Stimulated activated CD8-positive, alpha-beta memory T cell treated with anti-CD3 and anti-CD28 coated beads, Interleukin-12 subunit alpha, Interleukin-12 subunit beta, amount 100 ng/mL, for 4 hours (primary cell): ENCODE measurements at regions not wholly inside any gene's neighbourhood (a gene's known extent, or its start where the extent isn't known, plus 50 kb on each side); places are given as distances from the start of the nearest gene placed in this dataset.

Experiments used
- DNase-seq: peaks from one replicate; pipeline ENCODE4 v3.0.0-alpha.2; 2020; ENCODE audit warnings: low read depth

DNA sequence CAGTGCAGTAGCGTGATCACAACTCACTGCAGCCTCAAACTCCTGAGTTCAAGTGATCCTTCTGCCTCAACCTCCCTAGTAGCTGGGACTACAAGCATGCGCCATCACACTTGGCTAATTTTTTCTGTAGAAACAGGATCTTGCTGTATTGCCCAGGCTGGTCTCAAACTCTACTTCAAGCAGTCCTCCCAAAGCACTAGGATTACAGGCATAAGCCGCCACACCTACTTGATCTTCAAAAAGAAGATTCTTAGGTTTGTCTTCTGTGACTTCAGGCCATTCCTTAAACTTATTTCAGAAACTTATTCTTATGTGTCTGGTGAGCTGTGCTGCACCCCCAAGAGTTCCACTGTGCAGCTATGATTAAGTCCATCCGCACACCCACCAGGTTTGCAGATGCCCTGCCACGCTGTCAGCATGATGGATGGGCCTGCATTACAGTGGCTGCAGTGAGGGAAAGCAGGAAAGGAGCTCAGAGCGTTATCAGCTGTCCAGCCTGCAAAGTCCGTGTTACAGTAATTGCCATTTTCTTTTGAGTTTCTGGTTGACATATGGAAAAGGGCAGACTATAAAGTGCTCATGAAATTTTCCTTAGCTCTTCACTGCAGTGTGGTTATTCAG is 146.6 kb downstream of the AASDH start:
- no peak for DNase-seq

DNA sequence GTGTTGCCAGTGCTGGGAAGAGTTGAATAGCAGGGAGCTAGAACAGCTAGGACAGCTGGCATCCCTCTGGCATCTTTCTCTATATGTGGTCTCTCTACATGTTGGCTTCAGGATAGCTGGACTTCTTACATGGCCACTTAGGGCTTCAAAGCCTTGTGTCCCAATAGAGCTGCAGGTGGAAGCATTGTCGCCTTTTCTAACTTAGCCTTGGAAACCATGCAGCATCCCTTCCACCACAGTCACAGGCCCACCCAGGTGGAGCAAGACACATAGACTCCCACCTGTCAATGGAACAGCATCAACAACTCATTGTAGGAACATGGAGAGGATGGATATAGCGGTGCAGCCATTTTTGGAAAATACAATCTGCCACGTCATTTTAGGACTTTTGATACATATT is 149.0 kb downstream of the AASDH start:
- no peak for DNase-seq

DNA sequence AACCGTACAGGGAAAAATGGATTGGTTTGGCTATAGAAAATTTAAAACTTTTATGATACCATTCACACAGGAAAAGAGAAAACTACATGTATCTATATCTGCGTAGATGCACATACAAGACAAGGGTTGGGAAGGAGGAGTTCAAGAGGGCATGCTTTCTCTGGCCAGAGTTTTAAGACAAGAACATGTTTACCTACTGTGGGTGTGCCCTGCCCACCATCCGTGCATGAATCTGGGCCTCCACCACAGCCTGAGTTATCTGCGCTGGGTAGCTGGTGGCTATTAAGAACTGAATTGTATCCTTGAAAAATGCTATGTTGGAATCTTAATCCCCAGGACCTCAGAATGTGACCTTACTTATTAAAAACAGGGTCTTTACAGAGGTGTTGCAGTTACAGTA is 151.6 kb downstream of the AASDH start:
- DNase-seq = no peak

DNA sequence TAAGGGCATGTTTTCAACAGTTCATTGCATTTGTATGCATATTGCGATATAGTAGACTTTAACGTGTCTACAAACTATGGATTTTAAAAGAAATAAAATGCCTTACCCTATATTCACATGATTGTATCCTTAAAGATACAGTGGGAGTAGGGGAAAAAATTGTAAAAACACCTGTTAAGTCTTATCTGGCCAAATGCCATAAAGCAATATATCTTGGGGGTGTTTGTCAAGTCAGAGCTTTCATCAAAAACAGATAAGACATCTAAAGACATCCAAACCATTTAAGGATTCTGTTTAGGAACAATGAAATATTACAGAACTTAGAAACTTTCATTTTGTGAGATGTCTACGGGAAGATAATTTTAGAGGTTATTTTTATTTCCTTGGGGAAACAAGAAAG is 152.3 kb downstream of the AASDH start:
- DNase-seq = no peak

DNA sequence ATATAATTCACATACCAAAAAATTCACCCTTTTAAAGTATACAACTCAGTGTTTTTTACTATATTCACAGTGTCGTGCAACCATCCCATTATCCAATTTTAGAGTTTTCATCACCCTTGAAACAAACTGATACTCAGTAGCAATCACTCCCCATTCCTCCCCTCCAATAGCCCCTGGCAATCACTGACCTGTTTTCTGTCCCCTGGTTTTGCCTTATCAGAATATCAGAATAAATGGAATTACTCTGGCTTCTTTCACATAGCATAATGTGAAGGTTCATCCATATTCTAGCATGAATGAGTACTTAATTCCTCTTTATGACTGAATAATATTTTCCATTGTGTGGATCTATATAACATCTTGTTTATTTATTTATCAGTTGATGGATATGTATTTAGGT is 153.2 kb downstream of the AASDH start:
- no peak for DNase-seq

DNA sequence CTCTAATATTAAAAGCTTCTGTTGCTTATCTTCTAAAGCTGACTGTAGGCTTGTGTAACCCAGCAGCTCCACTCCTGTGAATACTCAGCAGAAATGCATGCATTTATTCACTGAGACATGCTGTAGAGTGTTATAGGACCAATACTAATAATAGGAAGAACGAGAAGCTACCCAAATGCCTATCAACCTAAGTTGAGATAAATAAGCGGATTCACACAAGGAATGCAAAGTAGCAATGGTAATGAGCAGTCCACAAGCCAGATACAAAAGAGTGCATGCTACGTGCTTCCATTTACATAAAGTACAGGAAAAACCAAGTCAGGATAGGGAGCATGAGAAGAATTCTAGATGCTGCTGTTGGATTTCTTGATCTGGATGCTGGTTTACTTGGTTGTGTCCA is 155.9 kb downstream of the AASDH start:
- no peak for DNase-seq

DNA sequence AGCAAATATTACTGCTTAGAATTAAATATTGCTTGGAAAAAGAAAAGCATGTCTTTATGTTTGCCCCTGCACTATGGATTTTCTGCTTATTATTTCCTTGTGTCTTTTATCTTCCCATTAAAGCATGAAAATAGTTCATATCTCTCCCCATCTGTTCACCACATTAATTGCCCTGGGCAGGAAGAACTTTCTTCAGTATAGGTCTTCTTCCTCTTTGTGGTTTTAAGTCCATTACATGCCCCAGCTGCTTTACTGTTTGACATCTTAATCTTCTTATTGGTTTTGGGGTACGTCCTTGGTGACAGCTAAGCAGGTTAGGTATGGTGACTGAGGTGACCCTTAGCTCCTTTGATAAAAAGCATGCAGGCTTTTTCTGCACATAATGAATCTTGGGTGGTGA is 157.3 kb downstream of the AASDH start:
- no peak for DNase-seq

DNA sequence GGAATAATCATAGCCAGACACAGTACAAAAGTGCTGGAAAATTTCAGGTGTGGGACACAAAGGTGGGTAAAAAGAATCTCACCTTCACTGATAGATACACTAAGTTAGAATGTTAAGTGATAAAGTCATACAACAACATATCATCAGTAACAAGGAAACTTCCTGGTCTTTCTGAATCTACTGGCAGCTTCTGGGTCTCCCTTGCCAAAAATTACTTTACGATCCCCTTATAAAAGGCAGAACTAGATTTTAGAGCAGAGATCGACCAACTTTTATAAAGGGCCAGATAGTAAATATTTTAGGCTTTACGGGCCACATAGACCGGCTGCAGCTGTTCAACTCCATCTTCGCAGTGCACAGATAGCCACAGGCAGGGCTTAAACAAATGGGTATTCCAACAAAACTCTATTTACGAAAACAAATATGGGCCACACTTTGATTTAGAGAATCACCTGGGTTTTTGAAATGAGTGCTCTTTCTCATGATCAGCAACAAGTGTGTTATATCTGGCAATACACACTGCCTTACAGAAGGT is 159.9 kb downstream of the AASDH start:
- no peak for DNase-seq

DNA sequence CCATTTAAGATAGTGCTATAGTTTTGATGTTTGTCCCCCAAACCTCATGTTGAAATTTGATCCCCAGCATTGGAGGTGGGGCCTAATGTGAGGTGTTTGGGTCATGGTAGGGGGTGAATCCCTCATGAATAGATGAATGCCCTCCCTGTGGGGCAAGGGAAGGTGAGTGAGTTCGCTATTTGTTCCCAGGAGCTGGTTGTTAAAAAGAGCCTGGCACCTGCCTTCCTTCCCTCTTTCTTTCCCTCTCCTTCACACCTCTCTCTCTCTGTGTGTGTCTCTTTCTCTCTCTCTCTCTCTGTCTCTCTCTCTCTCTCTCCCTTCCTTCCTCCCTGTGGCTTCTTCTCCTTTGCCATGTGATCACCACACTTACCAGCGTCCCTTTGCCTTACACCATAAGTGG is 160.7 kb downstream of the AASDH start:
- no peak for DNase-seq

DNA sequence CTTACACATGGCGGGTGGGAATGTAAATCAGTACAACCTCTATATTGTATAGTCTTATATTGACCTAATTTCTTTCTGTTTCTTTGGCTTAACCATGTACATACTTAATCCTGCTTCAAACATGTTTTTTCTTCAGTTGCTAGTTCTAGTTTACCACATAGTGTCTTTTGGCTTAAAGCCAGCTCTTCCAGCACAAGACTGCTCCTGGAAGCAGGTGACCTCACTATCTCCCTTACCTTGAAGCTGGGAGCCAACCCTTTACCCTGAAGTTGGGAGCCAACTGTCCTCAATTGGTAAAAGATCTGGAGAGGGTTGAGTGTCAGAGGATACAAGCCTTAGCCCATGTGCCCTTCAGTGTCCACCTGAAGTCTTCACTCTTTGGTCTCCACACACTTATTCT is 162.7 kb downstream of the AASDH start:
- DNase-seq = no peak

DNA sequence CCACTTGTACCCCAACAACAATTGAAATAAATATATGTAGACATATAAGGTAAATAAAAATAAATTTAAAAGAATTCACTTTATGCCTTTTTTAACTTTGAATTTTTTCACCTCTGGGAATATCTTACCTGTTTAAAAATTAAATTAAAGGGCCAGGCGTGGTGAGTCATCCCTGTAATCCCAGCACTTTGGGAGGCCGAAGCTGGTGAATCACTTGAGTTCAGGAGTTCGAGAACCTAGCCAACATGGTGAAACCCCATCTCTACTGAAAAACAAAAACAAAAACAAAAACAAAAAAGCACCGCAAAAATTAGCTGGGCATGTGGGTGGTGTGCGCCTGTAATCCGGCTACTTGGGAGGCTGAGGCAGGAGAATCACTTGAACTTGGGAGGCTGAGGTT is 164.8 kb downstream of the AASDH start:
- no peak for DNase-seq

DNA sequence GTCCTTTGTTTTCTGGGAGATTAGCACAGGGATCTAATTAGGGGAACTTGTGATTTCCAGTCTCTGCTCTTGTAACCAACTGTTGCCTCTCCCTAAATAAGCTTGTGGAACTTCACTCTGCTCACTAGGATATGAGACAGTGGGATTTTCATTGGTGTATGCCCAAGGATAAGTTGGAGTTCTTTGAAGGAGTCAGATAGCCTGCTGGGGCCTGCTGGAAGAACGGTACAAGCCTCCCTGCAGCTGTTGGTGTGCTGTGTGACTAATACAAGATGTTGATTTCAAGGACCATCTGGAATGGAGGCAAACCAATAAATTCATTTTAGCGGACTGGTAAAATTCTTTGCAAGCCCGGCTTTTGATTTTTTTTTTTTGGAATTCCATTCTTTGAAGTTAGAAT is 167.0 kb downstream of the AASDH start:
- no peak for DNase-seq

DNA sequence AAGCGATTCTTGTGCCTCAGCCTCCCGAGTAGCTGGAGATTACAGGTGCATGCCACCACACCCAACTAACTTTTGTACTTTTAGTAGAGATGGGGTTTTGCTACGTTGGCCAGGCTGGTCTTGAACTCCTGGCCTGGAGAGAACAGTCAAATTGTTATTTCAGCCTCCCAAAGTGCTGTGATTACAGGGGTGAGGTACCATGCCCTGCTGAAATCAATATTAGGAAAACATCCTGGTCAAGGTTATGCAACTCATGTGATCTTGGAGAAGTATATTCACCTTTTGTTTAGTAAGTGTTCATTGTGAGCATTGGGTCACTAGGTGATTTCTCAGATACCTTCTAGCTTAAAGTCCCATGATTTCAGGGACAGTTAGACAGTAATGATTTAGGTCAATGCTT is 167.8 kb downstream of the AASDH start:
- DNase-seq = no peak

DNA sequence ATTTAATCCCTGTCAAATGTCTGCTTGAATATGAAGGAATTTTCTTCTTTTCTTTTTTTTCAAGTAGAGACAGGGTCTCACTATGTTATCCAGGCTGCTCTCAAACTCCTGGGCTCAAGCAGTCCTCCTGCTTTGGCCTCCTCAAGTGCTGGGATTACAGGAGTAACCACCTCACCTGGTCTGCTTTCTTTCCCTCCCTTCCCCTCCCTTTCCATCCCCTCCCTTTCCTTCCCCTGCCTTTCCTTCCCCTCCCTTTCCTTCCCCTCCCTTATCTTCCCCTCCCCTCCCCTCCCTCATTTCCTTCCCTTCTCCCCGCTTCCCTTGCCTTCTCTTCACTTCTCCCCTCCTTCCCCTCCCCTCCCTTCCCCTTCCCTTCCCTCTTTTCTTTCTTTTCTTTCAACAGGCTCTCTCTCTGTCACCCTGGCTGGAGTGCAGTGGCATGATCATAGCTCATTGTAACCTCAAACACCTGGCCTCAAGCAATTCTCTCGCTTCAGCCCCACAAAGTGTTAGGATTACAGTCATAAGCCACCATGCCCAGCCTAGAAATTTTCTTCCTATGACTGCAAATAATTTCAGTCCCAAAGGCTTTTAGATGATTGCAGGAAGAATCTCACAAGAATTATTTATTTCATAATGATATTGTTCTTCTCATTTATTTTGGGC is 168.9 kb downstream of the AASDH start:
- no peak for DNase-seq

DNA sequence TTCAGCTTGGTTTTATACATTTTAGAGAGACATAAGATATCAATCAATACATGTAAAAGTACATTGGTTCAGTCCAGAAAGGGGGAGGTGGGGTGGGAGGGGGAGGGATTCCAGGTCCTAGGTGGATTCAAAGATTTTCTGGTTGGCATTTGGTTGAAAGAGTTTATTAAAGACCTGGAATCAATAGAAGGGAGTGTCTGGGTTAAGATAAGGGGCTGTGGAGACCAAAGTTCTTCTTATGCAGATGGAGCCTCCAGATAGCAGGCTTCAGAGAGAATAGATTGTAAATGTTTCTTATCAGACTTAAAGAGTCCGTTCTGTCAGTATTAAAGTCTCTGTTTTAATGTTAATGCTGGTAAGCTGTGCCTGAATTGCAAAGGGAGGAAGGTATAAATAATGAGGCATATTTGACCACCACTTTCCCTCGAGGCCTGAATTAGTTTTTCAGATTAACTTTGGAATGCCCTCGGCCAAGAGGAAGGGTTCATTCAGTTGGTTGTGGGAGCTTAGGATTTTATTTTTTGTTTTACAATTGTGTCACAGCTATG is 169.9 kb downstream of the AASDH start:
- DNase-seq = no peak

DNA sequence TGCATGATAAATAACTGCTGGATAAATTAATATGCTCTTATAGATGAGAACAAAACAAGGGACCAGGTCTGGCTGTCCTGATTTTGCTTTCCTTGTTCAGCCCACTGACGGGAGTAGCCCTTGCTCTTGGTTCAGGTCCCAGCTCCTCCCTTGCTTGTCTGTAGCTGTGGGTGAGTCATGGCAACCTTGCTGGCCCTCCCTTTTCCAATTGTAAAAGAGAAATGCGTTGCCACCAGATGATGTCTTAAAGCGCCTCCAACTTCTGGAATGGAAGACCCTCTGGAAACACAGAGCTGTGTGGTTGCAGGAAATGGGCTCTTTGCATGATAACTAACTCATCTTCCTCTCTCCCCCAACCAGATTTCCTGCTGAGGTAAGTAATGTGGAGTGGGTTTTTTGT is 171.4 kb downstream of the AASDH start:
- no peak for DNase-seq

DNA sequence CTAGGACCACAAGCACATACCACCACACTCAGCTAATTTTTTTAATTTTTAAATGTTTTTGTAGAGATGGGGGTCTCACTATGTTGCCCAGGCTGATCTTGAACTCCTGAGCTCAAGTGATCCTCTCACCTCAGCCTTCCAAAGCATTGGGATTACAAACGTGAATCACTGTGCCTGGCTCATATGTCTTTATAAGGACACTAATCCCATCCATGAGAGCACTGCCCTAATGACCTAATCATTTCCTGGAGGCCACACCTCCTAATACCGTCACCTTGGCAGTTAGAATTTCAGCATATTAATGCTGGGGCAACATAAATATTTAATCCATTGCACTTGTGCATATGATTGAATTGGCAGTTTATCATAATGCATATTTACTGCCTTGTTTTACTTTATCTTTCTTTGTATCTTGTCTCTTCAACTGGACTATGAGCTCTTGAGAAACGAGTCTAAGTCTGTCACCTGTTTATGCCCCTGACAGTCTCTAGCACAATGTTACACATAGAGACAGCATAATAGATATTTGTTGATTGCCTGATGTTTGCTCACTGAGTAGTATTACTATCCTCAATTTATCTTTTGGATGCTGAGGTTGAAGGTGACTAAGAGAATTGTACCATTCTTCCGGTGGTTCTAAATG is 172.0 kb downstream of the AASDH start:
- no peak for DNase-seq

DNA sequence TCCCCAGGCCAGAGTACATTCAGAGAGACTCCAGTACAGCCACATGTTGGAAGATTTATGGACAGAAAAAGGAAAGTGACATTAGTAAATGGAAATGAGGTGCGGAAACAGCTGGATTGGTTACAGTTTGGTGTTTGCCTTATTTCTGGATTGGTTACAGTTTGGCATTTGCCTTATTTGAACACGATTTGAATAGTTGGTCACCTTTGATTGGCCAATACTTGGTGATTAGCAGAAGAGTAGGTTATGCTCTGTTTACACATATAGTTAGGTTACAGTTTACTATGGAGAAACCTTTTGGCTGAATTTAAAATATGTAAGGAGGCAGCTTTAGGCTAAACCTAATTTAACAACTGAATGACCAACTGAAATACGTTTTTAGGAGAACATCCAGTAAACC is 173.7 kb downstream of the AASDH start:
- DNase-seq = no peak

DNA sequence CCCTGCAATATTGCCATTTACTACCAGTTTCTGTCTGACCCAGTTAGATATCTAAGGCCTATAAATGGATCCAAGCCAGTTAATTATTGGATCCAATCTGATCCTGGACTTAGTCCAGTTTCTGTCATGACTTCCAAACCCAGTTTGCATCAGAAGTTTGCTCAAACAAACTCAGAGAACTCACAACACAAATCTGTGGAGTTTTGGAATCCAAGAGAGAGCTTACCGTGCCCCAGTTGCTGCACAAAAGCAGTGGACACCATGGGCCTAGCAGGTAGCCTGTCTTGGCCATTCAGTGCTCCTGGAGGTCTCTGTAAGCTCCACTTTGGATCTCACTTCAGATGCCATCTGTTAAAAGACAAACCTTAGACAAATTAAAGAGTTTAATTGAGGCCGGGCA is 174.5 kb downstream of the AASDH start:
- no peak for DNase-seq

DNA sequence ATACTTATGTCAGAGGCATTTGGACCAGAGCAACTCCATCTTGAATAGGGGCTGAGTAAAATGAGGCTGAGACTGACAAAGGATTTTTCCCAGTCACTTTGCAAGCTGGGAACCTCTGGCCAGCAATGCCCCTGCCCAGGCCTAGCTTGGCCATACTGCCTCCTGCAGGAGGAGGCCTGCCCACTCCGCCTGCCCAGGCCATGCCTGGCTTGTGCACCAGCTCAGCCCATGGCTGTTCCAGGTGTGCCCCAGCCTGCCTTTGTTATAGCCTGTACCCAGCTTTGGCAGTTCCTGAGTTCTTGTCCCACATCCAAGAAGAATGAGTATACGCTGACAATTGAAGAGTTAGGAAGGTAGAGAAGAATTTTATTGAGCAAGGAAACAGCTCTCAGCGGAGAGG is 176.1 kb downstream of the AASDH start:
- no peak for DNase-seq

DNA sequence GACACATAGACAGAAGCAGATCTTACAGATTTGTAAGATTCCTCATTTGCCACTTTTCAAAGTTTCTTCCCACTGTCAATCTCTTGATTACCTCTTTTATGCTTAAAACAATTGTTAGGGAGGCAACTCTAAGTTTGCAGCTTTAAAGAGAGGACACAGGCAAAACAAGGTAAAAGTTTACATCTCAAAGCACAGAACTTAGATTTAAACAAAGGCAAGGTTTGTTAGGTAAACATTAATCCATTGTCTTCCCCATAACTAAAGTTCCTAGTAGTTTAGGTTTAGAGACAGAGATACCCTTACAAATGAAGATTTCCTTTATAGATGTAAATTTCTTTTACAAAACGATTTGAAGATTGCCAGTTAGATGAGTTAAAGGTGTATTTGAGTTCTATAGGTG is 176.9 kb downstream of the AASDH start:
- no peak for DNase-seq

DNA sequence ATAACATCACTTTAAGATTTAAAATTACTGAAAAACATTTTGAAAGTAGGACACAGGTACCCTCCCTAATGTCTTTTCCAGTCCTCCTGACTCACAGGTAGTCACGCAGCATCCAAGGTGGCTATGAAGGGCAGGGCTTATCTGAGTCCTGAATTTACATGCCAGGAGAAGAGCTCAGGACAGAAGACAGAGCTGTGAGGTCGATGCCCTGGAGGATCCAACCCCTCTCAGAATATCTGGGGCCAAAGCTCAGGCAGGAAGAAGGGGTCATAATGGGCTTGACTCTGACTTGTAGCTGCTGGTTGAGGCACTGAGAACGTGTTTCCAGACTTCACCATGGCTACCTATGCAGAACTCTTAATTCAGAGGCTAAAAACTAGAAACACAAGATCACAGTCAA is 177.5 kb downstream of the AASDH start:
- no peak for DNase-seq

DNA sequence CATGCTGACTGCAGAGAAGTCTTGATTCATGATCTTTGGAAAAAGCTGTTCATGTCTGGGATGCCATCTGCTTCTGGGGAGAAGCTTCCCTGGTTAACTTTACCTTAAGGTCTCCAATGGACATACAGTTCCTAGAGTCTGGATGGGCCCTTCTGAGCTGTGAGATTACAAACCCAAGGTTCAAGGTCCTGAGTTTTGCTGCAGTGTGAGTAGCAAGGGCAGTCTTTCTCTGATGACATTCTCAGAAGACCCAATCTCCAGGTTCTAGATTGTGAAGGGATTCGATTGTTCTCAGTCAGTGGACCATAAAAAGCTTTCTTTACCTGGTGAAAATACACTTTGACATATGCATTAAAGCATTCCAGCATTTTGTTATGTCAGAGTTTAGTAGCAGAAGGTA is 179.2 kb downstream of the AASDH start:
- DNase-seq = no peak
